ENCODE measurements at regions not wholly inside any gene's neighbourhood (a gene's known extent, or its start where the extent isn't known, plus 50 kb on each side); places are given as distances from the start of the nearest gene placed in this dataset.
A peak's percentile ranks its signal among the peaks of the same experiment; 100 is the strongest.

- no TSS peak for BruUV-seq (replicated peaks)
- H3K27me3 ChIP-seq (ENCODE audit: insufficient read depth, low read length) = peaks cover 5% of the 10 kb centered on the region; the same call in 1 of the 2 replicates
- POLR2A ChIA-PET = no interaction called here
- H3K79me2 ChIP-seq (ENCODE audit: insufficient read depth, low read length) = no peaks in the 10 kb centered on the region
- H3K9ac ChIP-seq (ENCODE audit: low read length) = no peak overlapping the region
- no peaks in the 10 kb centered on the region for H3K9me3 ChIP-seq (ENCODE audit: control insufficient read depth in 1 of 2, insufficient read depth in 1 of 2, low read depth in 1 of 2, low read length in 2 of 2)
- ATAC-seq (no peak), DNase-seq (ENCODE audit: low read depth, low spot score) (no peak)
- no peaks in the 10 kb centered on the region for H4K20me1 ChIP-seq (ENCODE audit: insufficient read depth)
- peaks cover 3 to 17% of the 10 kb centered on the region in 2 experiments; a peak in 3 of 4 replicates for H3K4me1 ChIP-seq (ENCODE audit: control insufficient read depth in 1 of 2, insufficient read depth in 2 of 2, low read length in 2 of 2)
- TF ChIP-seq SRF (IDR thresholded peaks at IDR 0.05; ENCODE audit: low read depth) = no peak
- no peak for TF ChIP-seq SP1 (IDR thresholded peaks at IDR 0.05; ENCODE audit: low read depth)
- TF ChIP-seq EZH2 (IDR thresholded peaks at IDR 0.05) = no peak
- no peak for TF ChIP-seq ELF1 (IDR thresholded peaks at IDR 0.05; ENCODE audit: borderline replicate concordance, low read depth)
- TF ChIP-seq ZBTB33 (IDR thresholded peaks at IDR 0.05; ENCODE audit: extremely low read depth, insufficient replicate concordance, low read length) = no peak
- TF ChIP-seq TCF7L2 (IDR thresholded peaks at IDR 0.05; ENCODE audit: borderline replicate concordance, extremely low read depth, insufficient read depth, insufficient read length) = no peak
- no peak for TF ChIP-seq JUND (IDR thresholded peaks at IDR 0.05)
- no peak for TF ChIP-seq EZH2phosphoT487 (IDR thresholded peaks at IDR 0.05; ENCODE audit: borderline replicate concordance)
- no peak for TF ChIP-seq POLR2A (IDR thresholded peaks at IDR 0.05; ENCODE audit: borderline replicate concordance, extremely low read depth, insufficient read depth, insufficient read length)
- no peak for TF ChIP-seq ATF3 (IDR thresholded peaks at IDR 0.05)
- no peak for TF ChIP-seq YY1 (IDR thresholded peaks at IDR 0.05; ENCODE audit: extremely low read depth, insufficient replicate concordance, low read depth, low read length)
- TF ChIP-seq REST (IDR thresholded peaks at IDR 0.05; ENCODE audit: low read depth) = no peak
- no peak for TF ChIP-seq POLR2AphosphoS5 (IDR thresholded peaks at IDR 0.05; ENCODE audit: low read depth, low read length)
- no peak for TF ChIP-seq EGR1 (IDR thresholded peaks at IDR 0.05; ENCODE audit: low read depth)
- H2AFZ ChIP-seq (ENCODE audit: low read depth, low read length, poor library complexity, severe bottlenecking) = no peak overlapping the region
- H3K9me2 ChIP-seq (ENCODE audit: insufficient read depth) = no peaks in the 10 kb centered on the region
- peak overlapping the region; percentile 14; the same call in 1 of the 2 replicates for H3K4me2 ChIP-seq (ENCODE audit: low read length)
- RAD21 ChIA-PET (ENCODE audit: low non-redundant PET in 1 of 2, low total read pairs in 2 of 2, uncharacterized antibody in 2 of 2, unreplicated experiment in 2 of 2) = no interaction called here
- H3K36me3 ChIP-seq (ENCODE audit: control insufficient read depth in 1 of 2, insufficient read depth in 2 of 2, low read length in 2 of 2) = no peaks in the 10 kb centered on the region
- intact Hi-C loops (cut with micrococcal nuclease) = no loop called here
- CTCF ChIA-PET = no interaction called here
- H3K27ac ChIP-seq (ENCODE audit: low read depth, low read length) = no peak overlapping the region
- H3K4me3 ChIP-seq (replicated peaks in 1 of 2; ENCODE audit: low read depth in 1 of 2, low read length in 2 of 2) = no peak overlapping the region
These were observed 203.1 kb downstream of the OPA1 start for GRCh38 chr3:193796089-193796488.
